Endothelial cell of umbilical vein (primary cell): ENCODE measurements at regions not wholly inside any gene's neighbourhood (a gene's known extent, or its start where the extent isn't known, plus 50 kb on each side); places are given as distances from the start of the nearest gene placed in this dataset.

ENCODE experiments used
- CTCF ChIP-seq, 2 donors: IDR thresholded peaks; 1 replicate in 1 of 2; 2 replicates in 1 of 2; pipeline ENCODE4 v1.5.1; 2011; ENCODE audit warnings: low read length in 2 of 2, mild to moderate bottlenecking in 2 of 2, moderate library complexity in 2 of 2, control low read depth in 1 of 2, inconsistent platforms in 1 of 2, low read depth in 1 of 2; ENCODE audit not compliant: insufficient read depth in 1 of 2; ENCODE audit errors: extremely low read depth in 1 of 2
- EZH2 ChIP-seq: IDR thresholded peaks from 2 replicates; pipeline ENCODE4 v1.6.1; 2012; ENCODE audit warnings: borderline replicate concordance, low read depth, mild to moderate bottlenecking, moderate library complexity, low read length, inconsistent platforms; ENCODE audit not compliant: severe bottlenecking
- POLR2A ChIP-seq: IDR thresholded peaks from 2 replicates; pipeline ENCODE4 v1.6.1; 2012; ENCODE audit warnings: low read depth, mild to moderate bottlenecking, control low read depth, low read length

GRCh38 chr7:112699725-112700513, 90.3 kb downstream of the TMEM168 start:
- TF ChIP-seq CTCF (IDR thresholded peaks at IDR 0.05; ENCODE audit: extremely low read depth in 1 of 2, insufficient read depth in 1 of 2, low read depth in 1 of 2, low read length in 2 of 2) (no peak), POLR2A (no peak), EZH2 (no peak)
